T-helper 9 cell (primary cell): ENCODE measurements at regions not wholly inside any gene's neighbourhood (a gene's known extent, or its start where the extent isn't known, plus 50 kb on each side); places are given as distances from the start of the nearest gene placed in this dataset.

Source experiments
- DNase-seq: peaks from one replicate; pipeline ENCODE4 v3.0.0-alpha.2; 2020

DNA sequence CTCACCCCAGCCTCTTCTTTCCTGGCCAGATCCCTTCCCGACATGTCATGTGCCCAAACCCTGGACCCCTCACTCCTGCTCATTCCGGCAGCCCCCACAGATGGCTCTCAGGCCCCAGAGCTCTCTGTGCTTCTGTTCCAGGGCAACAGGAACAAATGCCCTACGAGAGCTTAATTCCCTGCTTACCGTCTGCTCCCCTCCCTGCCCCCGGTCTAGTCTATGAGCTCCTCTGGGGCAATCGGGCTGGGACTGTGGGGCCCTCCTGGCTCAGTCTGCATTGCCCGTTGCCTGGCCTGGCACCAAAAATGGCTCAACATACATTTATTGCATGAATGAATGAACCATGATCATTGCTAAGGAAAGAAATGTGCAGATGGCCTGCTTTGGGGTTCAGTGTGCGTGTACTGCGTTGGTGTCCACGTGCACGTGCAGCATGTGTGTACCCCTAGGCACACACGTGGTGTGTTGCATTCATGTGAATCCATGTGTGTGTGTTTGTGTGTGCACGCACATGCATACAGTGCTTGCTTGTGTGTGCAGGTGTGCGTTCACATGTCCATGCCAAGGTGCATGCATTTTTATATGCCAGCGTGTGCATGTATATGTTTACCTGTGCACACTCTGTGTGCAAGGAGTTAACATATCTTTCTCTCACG lies 201.2 kb upstream of the IER5L start:
- no peak for DNase-seq

DNA sequence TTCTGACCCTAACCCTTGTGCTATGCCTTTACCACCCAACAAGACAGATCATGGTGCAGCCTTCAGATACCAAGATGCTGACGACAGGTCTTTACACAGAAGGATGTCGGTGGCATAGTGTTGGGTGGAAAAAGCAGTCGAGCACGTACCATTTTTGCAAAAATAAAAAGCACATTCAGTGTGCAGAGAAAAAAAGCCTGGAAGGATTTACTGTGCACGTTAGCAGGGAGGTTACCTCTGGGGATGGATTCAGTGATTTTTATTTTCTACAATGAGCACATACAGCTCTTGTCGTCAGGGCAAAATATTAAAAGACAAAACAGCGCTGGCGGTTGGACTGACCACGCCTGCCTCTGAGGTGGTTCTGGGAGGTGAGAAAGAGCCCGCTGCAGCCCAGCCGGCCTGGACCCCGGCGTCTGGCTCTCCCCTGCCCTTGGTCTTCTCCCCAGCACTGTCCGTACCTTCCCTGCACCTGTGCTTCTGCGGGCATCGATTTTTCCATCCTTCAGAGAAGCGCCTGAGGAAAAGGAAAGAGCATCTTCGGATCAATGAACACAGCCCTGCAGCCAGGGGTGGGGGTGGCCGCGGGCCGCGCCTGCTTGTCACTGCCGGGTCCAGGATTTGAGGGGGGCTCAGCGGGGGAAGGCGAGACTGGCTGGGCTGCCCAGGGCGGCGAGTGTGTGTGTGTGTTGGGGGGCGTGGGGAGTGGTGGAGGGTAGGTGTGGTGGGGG lies 200.0 kb upstream of the IER5L start:
- DNase-seq = no peak

DNA sequence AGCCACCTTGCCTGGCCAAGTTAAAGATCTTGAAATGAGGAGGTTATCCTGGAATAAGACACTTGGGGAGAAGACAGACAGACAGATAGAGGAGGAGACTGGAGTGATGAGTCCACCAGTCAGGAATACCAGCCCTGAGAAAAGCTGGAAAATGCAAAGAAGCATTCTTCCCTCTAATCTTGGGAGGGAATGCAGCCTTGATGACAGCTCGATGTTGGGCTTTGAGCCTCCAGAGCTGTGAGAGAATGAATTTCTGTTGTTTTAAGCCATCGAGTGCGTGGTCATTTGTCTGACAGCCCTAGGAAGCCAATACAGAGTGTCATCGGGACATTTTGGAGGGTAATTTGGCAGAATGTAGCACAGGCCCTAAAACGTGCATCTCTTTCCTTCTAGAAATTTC lies 199.1 kb upstream of the IER5L start:
- DNase-seq = no peak

DNA sequence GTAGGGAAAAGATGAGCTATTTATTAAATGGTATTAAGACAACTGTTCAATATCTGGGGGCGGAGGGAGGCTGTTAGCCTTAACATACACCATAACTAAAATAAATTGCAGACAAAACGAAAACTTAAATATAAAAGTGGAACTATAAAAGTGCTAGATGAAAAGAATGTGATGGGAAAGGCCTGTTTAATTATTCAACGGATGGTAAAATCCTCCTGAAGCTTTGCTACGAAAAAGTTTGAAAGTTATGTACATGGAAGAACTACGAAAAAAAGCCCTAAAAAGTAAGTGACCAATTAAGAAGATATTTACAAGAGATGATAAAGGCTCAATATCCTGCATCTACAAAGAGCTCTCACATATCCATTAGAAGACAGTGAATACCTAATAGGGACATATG lies 197.8 kb upstream of the IER5L start:
- no peak for DNase-seq

DNA sequence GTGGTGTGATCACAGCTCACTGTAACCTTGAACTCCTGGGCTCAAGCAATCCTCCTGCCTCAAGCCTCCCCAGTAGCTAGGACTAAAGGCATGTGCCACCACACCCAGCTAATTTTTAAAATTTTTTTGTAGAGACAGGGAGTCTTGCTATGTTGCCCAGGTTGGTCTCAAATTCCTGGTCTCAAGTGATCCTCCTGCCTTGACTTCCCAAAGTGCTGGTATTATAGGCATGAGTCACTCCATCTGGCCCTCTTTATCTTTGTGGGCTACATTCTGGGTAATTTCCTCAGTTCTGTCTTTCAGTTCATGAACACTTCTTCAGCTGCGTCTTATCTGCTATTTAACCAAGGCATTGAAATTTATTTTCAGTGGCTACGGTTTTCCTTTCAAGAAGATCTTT lies 196.6 kb upstream of the IER5L start:
- no peak for DNase-seq

DNA sequence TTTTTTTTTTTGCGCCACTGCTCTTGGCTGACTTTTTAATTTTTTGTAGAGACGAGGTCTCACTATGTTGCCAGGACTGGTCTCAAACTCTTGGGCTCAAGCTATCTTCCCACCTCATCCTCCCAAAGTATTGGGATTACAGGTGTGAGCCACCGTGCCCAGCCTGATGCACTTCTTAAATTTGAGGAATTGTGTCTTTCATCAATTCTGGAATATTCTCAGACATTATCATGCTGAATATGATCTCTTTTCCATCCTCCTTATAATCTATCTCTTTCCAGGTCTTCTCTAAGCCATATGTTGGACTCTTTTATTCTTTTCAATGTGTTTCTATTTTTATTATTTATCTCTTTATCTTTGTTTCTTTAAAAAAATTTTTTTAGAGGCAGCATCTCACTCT lies 196.2 kb upstream of the IER5L start:
- DNase-seq = no peak

DNA sequence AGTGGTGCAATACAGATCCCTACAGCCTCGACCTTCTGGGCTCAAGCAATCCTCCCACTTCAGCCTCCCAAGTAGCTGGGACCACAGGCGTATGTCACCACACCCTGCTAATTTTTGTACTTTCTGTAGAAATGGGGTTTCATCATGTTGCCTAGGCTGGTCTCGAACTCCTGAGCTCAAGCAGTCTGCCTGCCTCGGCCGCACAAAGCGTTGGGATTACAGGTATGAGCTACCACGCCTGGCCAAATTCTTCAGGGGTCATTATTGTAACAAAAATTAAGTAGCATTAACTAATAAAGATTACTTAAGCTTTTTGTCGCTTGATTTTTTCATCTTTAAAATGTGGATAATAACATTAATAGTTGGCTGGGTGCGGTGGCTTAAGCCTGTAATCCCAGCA lies 195.3 kb upstream of the IER5L start:
- DNase-seq = no peak

DNA sequence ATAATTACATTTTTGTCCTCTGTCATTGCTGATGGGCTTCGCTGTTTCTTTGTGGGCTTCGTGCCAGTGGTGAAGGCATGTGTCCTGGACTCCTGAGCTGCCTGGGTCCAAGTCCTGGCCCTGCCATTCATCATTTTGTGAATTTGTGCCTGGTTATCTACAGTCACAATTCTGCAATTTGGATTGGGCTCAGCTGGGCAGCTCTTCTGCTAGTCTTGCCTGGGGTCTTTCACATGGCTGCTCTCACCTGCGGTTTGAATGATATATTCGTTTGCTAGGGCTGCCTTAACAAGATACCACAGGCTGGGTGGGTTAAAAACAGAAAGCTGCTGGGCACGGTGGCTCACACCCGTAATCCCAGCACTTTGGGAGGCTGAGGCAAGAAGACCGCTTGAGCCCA lies 192.7 kb upstream of the IER5L start:
- DNase-seq = no peak

DNA sequence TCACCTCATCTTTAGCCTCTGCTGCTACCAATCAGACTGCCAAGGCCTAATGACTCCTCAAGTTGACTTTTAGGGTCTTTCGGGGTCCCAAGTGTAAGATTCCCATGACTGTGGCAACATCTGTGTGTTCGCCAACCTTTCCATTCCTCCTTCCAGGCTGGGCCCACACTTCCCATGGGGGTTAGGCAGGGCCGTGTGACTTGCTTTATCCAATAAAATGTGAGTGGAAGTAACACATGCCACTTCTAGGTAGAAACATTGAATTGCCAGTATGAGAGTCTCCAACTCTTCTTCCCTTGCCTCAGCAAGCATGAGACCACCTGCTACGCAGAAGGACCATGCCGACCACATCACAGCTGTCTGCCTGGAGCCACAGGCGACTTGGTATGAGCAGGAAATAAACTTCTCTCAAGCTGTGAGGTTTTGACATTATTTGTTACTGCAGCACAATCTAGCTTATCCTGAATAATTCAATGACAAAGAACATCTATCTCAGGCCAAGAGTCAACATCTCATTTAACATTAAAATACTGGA lies 190.4 kb upstream of the IER5L start:
- no peak for DNase-seq

DNA sequence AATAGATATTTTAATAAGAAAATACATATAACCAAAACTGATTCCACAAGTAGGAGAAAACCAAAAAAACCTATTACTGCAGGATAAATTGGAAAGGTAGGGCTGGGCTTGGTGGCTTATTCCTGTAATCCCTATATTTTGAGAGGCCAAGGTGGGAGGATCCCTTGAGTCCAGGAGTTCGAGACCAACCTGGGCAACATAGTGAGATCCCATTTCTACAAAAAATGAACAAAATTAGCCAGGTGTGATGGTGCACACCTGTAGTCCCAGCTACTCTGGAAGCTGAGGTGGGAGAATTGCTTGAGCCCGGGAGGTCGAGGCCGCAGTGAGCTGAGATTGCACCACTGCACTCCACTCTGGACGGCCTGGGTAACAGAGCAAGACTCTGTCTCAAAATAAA lies 189.2 kb upstream of the IER5L start:
- no peak for DNase-seq

DNA sequence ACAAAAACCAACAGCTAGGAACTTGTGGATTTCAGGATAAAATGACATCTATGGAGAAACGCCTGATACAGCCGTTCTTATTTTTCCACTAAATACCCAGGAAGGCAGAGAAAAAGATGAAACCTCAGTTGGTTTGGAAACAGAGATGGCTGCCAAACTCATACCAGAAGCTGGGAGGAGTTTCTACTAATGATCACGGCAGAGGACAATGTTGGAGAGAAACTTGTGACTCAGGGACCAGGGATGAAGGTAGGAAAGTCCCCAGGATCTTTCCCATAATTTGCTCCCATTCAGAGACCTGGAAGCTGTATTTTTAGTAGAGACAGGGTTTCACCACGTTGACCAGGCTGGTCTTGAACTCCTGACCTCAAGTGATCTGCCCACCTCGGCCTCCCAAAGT lies 187.1 kb upstream of the IER5L start:
- no peak for DNase-seq

DNA sequence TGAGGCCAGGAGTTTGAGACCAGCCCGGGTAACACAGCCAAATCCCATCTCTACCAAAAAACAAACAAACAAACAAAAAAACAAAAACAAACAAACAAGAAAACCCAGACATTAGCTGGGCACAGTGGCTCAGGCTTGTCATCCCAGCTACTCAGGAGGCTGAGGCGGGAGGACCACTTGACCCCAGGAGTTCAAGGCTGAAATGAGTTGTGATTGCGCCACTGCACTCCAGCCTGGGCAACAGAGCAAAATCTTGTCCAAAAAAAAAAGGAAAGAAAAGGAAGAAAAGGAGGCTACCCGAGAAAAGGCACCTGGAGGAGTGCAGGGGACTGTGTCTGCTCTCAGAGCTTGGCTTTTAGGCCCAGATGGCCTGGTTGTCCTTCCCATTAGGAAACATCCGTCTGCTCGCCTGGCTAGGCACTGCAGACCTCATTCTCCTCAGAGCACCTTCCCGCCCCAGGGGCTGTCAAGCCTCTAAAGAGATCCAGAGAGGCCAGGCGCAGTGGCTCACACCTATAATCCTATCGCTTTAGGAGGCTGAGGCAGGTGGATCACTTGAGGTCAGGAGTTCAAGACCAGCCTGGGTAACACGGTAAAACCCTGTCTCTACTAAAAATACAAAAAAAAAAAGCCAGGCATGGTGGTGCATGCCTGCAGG lies 185.3 kb upstream of the IER5L start:
- no peak for DNase-seq

DNA sequence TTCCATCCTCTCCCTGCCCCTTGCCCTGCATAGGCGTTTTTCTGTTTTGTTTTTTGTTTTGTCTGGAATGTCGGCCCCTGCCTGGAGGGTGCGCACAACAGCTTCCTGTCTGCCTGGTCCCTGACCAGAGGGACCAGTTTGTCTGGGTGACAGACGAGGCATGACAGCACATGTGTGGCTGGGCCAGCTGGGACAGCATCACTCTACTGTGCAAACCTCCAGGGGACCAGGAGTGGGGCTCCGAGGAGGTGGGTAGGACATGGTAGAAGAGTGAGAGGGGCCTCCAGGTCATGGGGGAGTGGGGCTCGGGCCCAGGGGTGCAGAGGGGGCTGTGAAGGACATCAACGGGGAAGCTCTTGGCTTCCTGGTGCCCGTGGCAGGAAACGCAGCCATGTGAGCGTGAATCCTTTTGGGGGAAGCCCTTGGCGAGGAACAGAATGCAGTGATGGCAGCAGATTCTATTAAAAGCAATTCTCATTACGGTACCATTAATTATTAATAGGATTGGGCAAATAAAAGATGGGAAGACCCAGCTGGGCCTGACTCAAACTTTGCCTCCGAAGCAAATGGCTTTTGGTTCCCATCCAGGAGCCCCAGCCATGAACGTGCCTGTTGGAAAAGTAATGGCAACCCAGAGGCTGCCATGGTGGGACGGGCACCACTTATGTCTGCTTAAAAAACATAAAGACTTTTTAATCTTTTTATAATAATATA lies 184.4 kb upstream of the IER5L start:
- no peak for DNase-seq

DNA sequence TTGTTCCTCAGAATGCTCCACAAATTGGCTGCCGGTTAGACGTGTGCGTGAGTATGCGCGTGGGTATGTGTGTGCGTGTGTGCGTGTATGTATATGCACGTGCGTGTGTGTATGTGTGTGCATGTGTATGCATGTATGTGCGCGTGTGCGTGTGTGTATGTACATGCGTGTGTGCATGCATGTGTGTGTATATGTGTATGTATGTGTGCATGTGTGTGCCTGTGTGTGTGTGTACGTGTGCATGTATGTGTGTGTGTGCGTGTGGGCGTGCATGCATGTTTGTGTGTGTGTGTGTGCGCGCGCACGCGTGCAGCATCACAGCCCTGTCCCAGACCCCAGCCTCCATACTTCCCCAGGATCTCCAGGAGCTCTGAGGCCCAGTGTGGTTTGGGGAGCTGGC lies 183.1 kb upstream of the IER5L start:
- DNase-seq = no peak

DNA sequence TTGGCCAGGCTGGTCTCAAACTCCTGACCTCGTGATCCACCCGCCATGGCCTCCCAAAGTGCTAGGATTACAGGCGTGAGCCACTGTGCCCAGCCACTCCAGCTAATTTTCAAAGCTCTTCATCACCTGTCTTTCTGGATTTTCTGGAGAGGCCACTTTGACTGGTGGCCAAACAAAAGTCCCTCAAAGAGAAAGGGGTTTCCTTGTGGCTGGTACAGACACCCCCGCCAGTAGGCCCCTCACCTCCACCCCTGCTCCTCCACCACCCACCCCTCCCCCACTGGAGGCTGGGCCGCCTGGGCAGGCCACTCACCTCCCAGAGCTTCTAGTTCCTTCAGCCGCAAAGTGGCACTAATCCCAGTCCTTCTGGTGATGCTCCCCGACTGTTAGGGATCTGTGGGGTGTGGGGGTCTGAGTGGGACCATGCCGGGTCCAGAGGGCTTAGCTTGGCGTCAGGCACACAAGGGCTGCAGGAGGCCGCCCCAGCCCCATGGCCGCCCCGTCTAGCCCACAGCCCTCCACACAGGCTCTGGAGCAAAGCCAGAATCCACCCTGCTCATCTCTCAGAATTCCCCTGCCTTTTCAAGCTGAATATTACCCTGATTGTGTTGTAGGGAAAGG lies 182.0 kb upstream of the IER5L start:
- DNase-seq = no peak

DNA sequence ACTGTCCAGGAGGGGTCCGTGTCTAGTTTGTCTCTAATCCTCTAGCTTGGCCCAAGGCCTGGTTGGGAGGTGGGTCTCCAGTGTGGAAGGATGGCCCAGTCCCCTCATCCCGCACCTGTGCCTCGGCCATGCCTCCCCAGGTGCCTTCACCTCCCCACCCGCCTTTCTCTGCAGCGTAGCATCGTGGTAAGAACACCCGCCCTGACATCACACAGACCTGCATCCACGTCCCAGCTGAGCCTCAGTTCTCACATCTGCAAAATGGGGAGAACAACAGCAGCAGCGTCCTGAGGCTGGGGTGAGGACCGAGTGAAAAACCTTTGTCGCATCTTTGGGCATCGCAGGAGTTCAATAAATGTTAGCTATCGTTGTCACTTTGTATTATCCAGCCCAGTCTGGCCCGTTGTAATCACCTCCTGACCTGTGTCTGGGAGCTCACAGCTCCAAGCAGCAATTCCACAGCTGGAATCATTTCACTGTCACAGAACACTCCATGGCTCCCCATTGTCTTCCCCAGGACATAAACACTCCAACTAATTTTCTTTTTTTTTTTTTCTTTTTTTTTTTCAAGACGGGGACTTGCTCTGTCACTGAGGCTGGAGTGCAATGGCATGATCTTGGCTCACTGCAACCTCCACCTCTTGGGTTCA lies 181.2 kb upstream of the IER5L start:
- DNase-seq = no peak

DNA sequence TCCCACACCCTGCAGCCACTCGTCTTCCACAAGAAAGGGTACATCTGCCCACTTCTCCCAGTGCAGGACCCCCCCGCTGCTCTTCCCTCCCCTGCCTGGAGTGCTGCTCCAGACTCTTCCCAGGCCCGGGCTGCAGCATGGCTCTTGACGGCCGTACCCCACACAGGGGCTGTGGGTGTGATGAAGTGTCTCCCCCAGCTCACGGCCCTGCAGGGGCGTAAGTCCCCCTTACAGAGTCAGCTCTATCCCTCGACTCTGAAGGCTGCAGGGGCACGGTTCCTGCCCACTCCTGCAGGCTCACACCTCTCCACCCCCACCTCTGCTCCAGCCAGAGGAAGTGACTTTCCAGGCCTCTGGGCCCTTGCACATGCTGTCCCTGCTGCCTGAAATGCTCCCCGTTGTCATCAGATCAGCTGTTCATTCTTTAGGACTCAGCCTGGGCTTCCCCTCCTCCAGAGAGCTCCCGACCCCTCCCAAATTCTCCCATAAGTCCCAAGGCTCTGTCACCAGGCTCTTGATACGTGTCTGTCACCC lies 180.6 kb upstream of the IER5L start:
- no peak for DNase-seq

DNA sequence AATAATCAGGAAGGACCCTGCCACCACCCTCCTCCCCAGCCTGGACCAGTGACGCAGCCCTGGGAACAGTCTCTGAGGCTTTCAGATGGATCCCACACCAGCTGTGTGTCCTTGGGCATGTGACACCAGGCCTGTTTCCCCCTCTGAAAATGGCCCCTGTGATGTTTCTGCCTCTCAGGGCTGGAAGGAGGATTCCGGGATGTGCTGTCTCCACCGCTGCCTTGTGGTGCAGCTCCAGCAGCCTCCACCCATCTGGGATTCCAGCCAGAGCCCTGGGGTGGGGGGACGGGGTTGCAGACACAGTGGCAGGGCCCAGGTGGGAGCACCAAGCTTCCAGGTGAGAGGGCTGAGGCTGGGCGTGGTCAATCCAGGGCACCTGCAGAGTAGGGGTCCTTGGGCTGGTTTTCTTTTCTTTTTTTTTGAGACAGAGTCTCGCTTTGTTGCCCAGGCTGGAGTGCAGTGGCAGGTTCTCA lies 179.7 kb upstream of the IER5L start:
- DNase-seq = no peak

DNA sequence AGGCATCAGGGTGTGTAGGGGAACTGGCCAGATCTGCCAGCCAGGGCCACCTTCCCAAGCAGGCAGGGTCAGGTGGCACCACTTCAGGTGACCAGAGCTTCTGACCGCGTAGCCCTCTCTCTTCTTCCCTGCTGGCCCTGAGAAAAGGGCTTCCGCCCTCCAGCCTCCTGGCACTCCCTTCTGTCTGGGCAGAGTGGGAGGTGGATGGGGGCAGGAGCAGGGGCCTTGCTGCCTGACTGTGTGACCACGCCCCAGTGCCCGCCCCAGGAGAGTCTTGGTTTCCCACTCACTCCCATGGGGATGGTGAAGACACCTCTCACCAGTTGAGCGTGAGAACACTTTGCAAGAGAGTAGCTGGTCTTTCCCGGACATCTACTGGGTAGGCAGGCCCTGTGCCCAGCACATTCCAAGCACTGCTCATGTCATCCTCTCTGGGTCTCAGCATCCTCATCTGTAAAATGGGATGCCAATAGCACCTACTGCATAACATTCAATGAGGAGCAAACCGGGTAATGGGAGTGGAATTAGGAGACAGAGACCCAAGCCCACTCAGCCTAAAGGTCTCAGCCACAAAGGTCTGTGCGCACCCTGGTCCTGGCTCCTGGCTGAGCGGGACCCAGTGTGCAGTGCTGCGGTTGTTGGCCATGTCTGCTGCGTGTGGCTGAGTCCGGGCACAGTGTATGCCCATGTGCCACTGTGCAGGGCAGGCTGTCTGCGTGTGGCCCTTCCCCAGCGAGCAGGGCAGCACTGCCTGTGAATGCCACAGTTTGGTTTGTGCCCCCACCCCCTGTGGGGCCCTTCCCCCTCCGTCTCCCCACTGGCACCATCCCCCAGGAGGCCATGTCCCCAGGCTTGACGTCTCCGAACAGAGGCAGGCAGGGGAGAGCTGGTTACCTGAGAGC lies 179.1 kb upstream of the IER5L start:
- no peak for DNase-seq

DNA sequence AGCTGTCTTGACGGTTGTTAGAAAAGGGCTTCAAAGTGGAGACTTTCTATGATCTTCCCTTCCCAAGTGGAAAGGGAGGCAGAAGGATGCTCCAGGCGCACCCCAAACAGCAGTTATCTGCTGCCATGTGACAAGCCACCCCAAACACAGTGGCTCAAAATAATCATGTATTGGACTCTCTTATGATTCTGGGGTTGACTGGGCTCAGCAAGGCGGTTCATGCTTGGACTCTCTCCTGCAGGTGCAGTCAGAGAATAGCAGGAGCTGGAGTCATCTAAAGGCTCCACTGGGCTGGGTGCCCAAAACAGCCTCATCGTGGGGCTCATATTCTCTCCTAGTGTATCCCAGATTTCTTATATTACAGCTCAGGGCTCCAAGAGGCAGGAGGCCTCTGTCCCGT lies 177.6 kb upstream of the IER5L start:
- no peak for DNase-seq

DNA sequence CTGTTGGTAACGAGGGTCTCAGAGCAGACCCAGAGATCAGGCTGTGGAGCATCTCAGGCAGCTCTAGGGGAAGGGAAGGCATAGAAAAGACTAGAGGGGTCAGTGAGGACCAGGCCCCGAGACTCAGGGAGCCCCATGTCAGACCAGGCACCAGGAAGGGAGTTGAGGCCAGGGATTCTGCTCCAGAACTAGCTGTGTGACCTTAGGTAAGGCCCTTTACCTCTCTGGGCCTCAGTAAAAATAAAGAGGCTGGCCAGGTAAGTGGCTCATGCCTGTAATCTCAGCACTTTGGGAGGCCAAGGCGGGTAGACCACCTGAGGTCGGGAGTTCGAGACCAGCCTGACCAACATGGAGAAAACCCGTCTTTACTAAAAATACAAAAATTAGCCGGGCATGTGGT lies 176.4 kb upstream of the IER5L start:
- no peak for DNase-seq
